HG03060 (cell line): ENCODE measurements at regions not wholly inside any gene's neighbourhood (a gene's known extent, or its start where the extent isn't known, plus 50 kb on each side); places are given as distances from the start of the nearest gene placed in this dataset.
"Not testable (repeated sequence)": the region's sequence is repeated elsewhere in the genome, so short reads cannot be mapped to it uniquely, and the experiment has no call there.

Experiments used
- ATAC-seq: cut with Tn5 transposase; IDR thresholded peaks from one replicate; pipeline ENCODE4 v1.9.1; 2021; ENCODE audit warnings: low read depth, moderate number of reproducible peaks; ENCODE audit not compliant: unreplicated experiment

DNA sequence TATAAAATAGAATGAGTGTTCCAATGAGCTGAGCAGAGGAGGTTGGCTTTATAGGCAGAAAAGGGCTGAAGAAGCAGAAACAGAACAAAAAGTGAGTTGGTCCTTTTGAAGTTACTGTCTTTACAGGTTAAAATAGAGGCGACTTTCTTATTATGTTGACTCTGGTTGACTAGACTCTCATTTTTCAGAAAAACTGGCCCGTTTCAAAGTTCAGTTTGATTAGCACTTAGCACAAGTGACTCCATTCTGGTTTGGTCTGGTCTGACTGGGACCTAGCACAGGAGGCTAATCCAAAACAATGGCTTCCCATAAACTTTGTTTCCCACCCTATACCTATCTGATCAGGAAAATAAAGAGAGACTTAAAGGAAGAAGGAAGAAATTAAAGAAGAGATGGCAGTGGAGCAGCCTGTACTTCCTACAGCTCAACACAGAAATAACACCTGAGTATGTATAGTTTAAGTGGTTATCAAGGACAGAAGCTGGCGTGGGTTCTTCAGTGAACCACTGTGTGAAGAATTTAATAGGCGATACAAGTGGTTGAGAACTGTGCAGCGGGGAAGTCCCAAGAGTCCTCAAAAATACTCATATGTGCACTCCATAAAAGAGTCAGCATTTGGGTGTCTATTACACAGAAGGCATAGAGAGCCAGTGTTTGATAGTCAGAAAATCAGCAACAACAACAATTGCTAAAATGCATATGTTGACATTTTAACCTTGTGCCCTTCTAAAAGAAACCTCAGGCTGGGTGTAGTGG lies 554.8 kb upstream of the HTR2C start:
- ATAC-seq = no peak

DNA sequence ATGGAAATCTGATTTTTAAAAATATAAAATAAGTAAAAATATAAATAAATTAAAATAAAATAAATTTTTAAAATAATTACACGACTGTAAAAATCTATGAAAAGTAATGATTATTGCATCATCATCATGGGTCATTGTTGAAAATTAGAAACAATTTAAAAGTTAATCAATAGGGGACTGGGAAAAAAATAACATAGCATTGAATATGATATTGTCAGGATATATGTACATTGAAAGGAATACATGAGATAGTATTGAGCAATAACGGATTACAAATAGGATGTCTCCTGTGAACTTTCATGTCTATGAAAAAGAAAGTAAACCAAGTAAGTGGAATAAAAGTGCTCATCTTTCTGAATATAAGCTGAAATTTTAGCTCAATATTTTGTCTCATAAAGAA lies 566.8 kb upstream of the HTR2C start:
- no peak for ATAC-seq

GRCh38 chrX:114015966-114016365 lies 567.9 kb upstream of the HTR2C start:
- no peak for ATAC-seq

DNA sequence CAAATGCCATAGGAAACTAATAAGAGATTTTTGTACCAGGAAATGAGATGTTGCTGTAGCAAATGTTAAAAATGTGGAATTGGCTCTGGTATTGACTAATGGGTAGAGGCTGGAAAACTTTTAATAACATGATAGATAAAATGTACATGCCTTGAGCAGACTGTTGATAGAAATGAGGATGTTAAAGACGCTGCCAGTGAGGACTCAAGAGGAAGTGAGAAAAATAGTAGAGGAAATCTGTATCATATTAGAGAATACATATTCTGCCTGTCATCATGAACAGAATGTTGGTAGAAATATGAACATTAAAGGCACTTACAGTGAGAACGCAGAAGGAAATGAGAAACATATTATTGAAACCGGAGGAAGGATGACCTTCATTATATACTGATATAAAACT lies 577.2 kb upstream of the HTR2C start:
- ATAC-seq = no peak

DNA sequence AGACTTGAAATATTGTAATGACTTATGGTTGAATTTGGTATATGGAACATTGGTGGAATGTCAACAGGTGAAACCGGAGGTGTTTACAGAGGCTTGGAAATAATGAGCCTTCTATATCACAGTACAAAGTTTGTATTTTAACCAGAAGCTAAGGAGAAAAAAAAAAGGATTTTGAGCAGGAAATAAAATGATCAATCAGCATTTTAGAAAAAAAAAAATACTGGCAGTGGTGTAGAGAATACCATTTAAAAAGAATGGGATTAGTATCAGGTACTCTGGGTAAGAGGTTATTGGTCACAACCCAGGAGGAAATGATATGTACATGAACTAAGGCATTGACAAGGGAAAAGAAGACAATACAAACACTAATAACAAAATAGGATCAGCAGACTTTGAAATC lies 587.1 kb upstream of the HTR2C start:
- no peak for ATAC-seq

DNA sequence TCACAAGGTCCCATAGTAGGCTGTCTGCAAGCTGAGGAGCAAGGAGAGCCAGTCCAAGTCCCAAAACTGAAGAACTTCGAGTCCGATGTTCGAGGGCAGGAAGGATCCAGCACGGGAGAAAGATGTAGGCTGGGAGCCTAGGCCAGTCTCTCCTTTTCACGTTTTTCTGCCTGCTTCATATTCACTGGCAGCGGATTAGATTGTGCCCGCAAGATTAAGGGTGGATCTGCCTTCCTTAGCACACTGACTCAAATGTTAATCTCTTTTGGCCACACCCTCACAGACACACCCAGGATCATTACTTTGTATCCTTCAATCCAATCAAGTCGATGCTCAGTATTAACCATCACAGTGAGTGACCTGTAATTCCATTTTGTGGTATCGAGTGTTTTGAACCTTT lies 592.2 kb upstream of the HTR2C start:
- not testable (repeated sequence) for ATAC-seq

DNA sequence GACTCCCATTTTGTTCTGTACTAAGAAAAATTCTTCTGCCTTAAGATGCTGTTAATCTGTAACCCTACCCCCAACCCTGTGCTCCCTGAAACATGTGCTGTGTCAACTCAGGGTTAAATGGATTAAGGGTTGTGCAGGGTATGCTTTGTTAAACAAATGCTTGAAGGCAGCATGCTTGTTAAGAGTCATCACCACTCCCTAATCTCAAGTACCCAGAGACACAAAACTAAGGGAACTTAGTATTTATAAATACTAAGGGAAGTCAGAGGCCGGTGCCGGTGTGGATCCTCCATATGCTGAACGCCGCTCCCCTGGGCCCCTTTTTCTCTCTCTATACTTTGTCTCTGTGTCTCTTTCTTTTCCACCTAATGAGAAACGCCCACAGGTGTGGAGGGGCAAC lies 593.2 kb upstream of the HTR2C start:
- not testable (repeated sequence) for ATAC-seq

GRCh38 chrX:113988315-113988935 lies 595.5 kb upstream of the HTR2C start:
- ATAC-seq = not testable (repeated sequence)

DNA sequence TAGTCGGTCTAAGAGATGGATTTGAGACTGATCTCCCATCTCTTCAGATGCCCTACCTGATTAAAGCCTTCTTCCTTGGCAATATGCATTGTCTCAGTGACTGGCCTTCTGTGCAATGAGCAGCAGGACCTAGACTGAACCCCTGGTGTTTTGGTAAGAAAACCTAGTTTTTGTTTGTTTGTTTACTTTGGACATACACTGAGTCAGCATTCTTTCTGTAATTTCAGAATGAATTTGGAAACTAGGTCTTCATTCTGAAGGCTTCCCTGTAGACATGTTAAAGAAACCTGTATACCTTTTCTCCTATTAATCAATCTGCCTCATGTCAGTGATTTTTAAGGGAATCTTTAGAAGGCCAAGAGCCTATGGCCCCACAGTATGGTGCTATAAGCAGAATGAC lies 597.5 kb upstream of the HTR2C start:
- no peak for ATAC-seq

GRCh38 chrX:113982766-113983165 lies 601.1 kb upstream of the HTR2C start:
- ATAC-seq = no peak

- no peak for ATAC-seq
These were observed 602.9 kb upstream of the HTR2C start for GRCh38 chrX:113980953-113981352.

DNA sequence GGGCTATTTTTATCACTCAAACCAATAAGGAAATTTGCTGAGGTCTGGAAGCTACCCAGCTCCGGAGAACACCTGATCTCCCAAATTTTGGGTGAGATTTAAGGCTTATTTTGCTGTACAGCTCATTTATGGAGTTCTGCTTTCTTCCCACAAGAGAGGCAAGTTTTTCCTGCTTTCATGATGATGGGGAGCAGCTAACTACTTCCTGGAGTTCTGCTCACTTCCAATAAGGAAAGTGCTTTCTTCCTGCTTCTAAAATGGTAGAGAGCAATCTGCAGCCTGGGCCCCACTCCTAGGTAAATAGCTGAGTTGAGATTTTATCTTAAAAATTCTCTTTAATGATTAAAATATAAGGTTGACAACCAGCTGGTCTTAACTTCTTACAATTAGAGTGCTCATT lies 606.0 kb upstream of the HTR2C start:
- ATAC-seq = no peak

DNA sequence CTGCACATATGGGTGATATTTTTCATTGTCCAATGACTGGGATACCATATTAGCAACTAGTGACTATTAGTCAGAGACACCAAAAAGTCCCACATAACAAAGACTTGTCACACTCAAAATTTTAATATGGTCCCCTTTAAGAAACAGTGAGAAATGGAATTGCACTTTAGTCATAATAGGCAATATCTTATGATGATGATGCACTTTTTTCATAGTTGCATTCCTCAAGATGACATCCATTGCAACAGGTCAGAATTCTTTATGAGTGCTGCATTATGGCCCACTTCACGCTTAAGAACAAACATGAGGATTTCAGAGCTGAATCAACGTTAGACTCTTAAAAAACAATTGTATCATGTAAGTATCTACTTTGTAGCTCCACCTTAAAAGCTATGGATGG lies 608.4 kb upstream of the HTR2C start:
- ATAC-seq = no peak

DNA sequence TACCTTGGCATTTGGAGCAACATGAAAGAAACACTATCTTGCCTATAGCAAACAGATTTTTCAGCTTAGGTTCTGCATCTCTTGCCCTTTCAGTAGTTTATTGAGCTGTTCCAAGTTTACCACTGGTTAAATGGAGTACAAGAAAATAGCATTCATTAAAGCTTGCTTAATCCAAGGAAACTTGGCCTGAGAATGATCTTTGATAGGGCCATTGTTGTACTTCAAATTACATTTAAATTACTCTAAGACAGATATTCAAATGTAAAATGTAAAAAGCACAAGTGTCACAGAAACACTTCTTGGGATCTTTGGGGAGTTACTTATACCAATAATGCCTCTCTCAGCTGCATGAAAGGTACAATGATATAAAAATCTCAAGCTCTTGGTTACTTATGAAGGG lies 609.0 kb upstream of the HTR2C start:
- no peak for ATAC-seq

DNA sequence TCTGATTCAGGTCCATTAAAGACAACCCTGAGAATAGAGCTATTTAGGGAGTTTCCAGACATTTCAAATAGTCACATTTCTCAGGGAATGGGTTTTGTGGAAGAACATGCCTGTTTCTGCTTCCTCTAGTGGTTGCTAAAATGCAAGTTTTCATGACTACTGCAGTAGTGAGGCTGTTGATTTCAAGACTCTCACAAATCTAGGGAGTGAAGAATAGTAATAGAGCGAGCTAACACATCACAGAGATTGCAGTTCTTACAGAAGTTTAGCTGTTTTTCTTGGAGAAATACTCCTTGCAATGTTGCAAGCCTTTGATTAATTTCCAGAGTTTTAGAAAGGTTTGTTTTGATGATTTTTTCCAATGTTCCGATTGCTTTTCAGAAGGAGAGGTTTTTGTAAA lies 610.2 kb upstream of the HTR2C start:
- ATAC-seq = no peak

DNA sequence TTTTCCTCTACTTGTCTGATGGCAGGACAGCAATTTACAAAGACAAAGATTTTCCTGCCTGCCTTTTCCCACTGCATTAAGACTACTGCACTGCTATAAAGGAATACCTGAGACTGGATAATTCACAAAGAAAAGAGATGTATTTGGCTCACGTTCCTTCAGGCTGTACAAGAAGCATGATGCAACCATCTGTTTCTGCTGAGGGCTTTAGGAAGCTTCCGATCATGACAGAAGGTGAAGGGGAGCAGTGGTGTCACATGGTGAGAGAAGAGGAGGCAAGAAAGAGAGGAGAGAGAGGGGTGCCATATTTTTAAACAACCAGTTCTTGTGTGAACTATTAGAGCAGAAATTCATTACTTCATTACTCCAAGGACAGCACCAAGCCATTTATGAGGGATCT lies 617.1 kb upstream of the HTR2C start:
- no peak for ATAC-seq

DNA sequence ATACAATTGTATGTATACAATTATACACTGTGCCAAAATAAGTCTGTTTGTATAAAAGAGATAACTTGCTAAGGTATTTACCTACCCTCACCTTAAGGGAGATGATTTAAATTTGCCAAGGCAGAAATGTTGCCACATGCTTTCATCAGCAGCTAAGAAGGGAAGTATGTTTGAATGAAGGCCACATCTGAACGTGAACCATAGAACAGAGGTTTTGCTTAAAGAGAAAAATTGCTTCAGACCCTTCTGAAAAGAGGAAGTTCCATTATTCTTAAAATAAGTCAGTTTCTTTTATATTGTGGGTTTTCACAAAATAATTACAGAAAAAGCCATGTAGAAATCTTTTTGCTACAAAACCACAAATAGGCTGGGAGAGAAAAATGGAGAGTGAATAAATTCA lies 621.5 kb upstream of the HTR2C start:
- ATAC-seq = no peak

DNA sequence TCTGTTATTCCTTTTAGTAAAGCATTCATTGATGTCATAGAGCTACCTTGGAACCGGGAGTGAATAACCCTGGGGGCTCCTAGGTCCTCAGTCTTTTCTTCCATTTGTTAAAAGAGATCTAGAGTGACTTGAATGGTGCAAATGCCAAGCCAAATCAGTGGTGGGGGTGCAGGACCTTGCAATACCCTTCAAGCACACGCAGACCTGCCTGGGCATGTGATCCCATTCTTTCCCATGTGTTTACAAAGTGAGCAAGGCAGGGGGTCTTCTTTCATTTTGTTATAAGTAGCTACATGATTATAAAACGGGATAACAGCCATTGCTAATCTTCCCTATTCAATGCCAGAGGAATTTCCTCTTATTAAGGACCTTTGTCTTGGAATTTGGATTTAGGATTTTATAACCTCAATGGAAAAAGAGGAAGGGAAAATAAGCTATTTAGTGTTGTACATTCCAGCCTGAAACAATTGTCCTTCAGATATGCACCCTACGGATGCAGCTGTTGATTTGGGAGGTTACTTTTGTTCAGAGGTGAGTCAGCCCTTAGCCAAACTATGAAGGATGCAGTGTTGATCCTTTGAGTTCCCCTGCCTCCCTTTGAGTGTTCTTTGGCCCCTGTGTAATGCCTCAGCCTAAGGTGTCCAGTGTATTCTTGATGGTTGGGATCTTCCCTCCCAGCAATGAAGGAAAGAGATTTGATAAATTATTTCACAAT lies 623.8 kb upstream of the HTR2C start:
- ATAC-seq = no peak

- ATAC-seq = no peak
These were observed 627.0 kb upstream of the HTR2C start for GRCh38 chrX:113956936-113957335.

DNA sequence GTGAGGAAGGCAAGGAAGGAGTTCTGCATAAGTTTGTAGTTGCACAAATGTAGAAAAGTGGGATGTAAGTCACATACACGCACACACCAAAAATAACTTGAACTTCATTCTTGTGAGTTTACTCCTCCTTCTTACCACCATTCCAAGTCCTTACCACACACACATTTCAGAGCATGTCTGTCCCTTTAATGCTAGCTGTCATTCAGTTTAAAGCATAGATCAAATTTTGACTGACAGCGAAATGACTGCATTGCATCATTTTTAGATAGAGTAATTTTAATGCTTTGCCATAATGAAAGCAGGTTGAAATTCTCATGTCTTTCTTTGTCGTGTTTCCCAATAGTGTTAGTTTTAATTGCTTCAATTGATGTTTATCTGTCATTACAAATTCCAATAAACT lies 629.6 kb upstream of the HTR2C start:
- ATAC-seq = no peak

DNA sequence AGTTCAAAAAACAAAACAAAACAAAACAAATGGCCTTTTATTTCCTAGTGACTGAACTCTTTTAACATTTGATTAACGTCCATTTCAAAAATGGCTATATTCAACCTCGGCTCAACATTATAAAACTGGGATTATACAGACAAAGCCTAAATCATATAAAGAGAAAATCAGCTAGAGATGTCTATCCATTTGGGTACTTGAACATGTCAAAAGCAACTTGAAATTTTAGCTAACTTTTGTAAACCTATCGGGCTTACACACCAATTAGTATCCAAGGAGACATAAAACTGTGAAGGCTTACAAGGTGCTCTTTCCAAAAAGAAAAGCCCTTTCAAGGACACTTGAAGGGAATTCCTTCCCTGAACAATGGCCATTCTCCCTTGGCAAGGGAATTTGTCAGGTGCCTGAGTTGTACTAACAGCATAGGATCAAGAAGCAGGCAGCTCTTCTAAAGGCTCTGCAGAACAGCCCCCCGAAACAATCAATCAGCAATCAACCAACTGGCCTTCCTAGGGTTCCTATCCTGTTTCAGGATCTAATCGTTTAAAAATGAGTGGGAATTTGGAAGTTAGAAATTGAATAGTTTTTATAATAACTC lies 633.7 kb upstream of the HTR2C start:
- no peak for ATAC-seq
